Brain pericyte (primary cell): ENCODE measurements at regions not wholly inside any gene's neighbourhood (a gene's known extent, or its start where the extent isn't known, plus 50 kb on each side); places are given as distances from the start of the nearest gene placed in this dataset.
"Not testable (repeated sequence)": the region's sequence is repeated elsewhere in the genome, so short reads cannot be mapped to it uniquely, and the experiment has no call there.

Experiments used
- DNase-seq: peaks from one replicate; pipeline ENCODE4 v3.0.0-alpha.2; 2012; ENCODE audit warnings: low read depth, low spot score

DNA sequence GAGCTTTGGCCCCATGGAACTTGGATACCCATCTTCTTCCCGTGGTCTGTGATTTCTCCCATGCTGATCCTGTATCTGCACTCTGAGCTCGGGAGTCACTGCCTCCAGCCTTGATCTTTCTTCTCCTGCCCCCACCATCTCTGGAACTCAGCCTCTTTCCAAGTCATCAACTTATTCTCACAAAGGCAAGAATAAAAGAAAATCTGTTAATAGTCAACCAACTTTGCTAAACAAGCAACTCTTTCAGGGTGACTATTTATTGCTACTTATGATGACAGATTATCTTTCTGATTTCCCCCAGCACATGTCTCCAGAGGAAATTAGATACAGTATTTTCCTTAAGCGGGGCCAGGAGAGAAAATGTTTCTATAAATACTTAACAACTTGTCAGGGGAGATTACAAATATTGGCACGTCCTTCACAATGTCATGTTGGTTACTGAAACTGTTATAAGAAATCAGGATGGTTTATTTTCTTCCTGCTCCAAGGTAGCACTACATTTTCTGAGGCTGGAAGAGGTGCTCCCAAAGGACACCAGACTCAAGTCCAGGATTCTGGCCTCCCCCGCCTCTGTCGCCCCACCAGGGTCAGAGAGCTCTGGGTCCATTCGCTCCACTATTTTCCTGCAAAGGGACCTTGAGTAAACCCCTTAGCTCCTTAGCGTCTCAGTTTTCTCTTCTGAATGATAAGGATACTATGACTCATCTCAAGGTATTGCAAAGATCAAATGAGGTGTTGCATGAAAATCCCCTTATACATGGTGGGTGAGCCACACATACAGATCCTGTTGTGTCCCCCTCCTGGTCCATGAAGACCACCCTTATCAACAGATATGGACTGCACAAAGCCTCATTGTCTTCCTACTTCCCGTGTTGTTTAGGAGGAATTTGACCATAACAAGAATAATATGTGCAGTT lies 205.2 kb upstream of the WSCD1 start:
- no peak for DNase-seq

DNA sequence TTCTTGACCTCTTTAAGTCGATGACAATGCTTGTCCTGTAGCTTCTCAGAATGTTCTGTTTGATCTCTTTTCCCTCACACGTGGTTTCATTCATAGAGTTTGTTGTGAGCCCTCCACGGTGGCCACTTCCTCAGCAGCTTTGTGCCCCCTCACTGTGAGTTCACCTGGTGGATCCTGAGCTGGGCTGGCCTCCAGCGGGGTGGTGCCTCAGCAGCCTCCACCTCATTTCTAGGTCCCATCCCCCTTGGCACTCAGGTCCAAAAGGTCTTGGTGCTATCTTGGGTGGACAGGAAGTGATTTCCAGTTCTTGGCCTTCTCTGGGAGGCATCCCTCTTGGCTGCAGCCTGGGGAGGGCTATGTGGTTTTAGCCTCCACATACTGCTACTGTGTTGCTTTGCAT lies 203.2 kb upstream of the WSCD1 start:
- DNase-seq, result no peak

GRCh38 chr17:5869041-5869745 lies 201.0 kb upstream of the WSCD1 start:
- no peak for DNase-seq

DNA sequence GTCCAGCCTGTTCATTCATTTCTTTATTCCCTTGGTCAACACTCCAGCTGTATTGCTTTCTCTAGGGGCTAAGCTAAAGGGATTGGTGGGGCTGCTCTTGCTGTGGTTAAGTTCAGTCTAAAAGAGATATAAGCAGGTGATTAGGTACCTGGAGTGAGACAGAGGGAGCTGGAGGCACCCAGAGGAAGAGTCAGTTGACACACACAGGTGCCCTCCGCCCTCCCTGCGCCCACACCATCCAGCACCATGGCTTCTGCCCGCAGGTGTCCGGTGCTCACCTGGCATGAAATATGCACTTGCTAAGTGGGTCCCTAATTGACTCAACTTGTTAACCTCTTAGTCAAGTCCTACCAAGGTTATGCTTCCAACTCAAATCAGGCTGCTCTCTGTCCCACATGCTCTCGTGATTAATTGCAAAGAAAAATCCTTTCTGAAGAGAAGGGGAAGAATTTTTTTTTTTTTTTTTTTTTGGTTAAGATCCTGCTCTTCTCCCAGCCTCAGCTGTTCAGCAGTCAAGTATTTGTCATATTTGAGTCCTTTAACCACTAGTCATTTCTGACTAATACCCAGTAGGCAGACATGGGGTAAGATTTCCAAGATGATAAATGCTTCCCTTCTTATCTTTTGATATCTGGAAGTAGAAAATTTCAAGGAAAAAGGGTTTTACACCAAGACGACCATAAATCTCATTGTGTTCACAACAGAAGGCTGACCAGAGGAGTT lies 199.8 kb upstream of the WSCD1 start:
- no peak for DNase-seq

DNA sequence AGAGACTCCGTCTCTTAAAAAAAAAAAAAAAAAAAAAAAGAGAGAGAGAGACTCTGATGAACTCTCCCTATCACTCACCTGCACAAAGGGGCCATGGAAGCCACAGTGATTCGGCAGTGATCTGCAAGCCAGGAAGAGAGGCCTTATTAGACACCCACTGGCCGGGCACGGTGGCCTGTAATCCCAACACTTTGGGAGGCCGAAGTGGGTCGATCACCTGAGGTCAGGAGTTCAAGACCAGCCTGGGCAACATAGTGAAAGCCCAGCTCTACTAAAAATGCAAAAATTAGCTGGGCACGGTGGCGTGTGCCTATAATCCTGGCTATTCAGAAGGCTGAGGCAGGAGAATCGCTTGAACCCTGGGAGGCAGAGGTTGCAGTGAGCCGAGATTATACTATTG lies 198.5 kb upstream of the WSCD1 start:
- DNase-seq, result no peak

DNA sequence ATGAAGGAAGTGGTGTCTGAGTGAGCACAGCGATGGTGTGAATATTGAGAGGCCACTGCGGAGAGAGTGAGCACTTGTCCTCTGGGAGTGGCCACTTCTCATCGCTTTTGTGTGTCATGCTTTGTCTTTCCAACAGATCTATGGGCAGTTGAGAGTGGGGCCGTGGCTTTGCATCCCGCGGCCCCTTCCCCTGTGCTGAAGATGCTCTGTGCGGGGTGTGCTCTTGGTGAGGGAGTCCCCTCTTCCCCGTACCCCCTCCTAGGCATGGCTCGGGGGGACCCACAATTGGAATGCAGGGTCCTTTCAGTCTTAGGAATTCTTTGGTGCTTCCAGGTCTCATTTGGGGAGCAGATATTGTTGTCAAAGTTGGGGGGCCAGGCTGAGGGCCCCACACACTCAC lies 197.3 kb upstream of the WSCD1 start:
- DNase-seq, result no peak

- DNase-seq, result no peak
These were observed 196.4 kb upstream of the WSCD1 start for GRCh38 chr17:5873781-5874180.

DNA sequence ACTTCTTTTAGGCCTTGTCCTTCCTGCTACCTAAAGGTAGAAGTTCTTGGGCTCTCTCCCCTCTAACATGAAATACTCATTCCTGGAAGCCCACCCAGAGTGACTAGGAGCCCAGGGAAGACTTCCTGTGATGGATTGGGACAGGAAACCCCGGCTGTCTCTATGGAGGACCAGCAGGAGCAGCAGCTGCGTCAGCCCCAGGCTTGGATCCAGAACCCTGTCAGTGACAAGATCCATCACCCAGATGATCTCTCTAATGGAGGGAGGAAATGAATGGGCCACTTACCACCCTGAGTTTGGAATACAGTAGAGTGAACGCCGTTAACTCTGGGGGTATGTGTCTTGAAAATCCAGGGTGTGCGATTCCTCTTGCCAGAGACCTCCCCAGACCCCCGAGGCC lies 195.7 kb upstream of the WSCD1 start:
- no peak for DNase-seq

GRCh38 chr17:5877366-5877765 lies 192.8 kb upstream of the WSCD1 start:
- no peak for DNase-seq

GRCh38 chr17:5877948-5878347 lies 192.2 kb upstream of the WSCD1 start:
- DNase-seq, result no peak

- no peak for DNase-seq
These were observed 188.3 kb upstream of the WSCD1 start for GRCh38 chr17:5881849-5882248.

DNA sequence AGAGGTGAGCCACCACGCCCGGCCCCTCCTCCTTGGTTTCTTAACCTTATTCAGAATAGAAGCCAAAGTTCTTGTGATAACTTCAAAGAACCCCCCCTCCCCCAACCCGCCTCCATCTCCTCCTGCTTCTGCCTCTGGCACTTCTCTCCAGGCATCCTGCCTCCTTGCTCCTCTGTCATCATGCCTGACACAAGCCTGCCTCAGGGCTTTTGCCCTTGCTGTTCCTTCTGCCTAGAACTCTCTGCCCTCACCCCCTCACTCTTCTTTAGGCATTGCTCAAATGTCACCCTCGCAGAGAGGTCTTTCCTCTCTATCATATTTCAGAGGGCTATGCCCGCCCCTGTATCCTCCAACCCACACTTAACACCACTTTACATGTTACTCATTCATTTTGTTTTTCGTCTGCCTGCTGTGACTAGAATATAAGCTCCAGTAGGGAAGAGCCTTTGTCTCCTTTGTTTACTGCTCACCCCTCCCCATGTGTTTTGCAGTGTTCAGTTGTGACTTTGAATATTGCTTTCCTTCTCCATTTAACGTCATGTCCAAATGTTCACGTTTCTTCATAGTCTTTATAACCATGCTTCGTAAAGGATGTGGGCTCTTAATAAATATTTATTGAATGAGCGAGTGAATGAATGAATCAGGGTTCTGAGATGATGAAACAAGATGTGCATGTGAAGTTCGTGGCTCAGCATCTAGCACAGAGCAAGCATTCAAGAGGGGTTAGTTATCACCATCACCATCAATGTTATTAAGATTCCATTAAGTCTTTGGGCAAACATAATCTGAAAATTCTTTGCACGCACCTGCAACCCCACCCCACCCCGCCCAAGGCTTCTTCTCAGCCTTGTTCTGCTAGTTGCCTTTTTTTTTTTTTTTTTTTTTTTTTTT lies 186.2 kb upstream of the WSCD1 start:
- DNase-seq, result no peak

GRCh38 chr17:5885336-5885735 lies 184.8 kb upstream of the WSCD1 start:
- no peak for DNase-seq

- no peak for DNase-seq
These were observed 181.4 kb upstream of the WSCD1 start for GRCh38 chr17:5888811-5889210.

DNA sequence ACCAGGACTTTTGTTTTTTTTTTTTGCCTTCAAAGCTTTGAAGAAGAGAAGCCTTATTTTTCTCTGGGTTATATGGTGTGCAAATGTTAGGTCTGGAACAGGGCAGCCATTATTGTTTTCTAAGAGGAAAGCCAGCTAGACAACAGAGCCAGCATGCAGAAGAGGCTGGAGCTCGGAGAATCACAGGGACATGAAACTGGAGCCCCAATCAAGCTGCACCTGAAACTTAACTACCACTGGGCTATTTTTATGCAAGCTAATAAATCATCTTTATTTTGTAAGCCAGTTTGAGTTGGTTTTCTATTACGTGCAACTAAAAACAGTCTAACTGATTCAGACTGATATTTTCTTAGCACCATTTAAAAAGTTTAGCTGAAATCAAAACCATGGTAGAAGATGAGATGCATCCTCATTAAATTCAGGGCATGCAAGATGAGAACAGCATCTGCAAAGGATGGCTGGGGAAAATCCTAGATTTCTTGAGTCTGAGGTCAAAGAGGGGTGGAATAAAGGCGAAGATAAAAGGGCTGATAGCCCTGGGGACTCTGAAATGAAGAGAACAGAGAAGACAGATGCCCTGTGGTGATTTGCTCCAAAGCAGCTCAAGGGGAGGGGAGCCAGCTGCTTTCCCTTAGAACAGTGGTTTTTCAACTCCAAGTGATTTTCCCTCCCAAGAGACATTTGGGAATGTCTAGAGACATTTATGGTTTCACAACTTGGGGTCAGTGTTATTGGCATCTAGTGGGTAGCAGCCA lies 177.1 kb upstream of the WSCD1 start:
- no peak for DNase-seq

DNA sequence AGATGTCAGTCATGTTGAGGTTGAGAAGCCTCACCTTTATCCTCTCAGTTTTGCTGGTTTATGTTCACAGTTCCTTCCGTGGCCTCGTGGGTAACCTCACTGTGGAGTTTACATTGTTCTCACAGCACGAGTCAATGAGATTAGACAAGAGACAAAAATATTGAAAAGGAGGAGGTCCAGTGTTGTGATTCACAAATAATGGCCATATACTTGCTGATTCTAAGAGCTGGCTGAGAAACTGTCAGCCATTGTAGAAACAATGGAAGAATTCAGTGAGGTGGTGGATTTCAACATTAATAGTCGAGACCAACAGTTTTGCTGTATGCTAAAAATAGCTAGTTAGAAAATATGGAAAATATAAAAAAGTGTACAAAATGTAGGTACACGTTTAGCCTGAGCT lies 176.4 kb upstream of the WSCD1 start:
- no peak for DNase-seq

DNA sequence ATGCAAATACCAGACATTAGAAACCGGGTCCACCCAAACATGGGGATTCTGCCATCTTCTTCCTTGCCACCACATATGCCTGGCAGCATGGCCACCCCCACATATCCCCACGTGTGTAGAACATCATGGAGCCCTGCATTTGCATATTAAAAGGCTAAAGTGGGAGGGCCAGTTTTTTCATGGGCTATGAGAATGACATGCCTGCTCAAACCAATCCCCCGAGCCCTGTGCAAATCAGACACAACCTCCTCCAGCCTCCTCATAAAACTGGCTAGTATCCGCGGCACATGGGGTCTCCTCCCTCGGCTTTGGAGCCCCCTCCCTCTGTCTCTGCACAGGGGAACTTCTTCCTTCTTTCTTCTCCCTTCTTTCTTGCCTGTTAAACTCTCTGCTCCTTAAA lies 174.9 kb upstream of the WSCD1 start:
- DNase-seq, result no peak

DNA sequence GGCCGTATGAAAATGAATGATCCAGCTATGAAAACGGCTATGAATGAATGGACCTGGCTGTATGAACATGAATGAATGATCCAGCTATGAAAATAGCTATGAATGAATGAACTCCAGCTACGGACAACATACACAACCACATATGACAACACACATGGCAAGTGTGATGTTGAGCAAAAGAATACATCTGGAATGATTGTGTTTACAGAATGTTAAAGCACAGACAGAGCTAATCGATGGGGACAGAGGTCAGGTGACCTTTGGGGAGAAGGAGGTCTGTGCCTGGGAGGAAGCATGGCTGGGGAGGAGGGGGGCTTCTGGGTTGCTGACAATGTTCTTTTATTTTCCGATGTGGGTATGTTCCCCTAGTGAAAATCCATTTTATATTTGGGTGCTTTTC lies 174.0 kb upstream of the WSCD1 start:
- no peak for DNase-seq

DNA sequence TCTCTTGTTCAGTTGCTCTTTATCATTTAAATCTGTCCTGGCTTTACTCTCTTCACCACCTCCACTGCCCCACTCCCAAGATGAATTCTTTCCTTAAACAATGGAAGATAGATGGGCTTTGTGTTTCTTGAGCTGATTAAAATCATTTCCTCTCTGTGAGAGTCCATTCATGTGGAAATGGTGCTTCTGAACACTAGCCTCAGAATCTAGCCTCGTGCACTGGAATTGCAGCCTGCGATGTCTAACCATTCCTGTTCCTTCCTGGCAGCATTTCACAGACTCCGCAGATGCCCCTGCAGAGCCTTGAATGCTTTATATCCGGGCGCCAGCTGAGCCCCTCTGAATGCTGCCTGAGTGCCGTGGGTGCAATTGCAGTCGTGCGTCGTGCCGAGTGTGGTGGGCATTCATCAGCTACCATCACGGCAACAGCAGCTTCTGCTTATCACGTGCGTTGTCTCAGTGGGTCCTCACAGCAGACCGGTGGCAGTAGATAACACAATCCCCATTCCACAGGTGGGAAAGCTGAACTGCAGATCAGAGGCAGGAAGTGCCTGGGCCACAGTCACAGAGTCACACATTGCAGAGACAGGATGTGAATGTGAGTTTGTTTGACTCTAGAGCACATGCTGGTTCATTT lies 172.8 kb upstream of the WSCD1 start:
- DNase-seq, result no peak

DNA sequence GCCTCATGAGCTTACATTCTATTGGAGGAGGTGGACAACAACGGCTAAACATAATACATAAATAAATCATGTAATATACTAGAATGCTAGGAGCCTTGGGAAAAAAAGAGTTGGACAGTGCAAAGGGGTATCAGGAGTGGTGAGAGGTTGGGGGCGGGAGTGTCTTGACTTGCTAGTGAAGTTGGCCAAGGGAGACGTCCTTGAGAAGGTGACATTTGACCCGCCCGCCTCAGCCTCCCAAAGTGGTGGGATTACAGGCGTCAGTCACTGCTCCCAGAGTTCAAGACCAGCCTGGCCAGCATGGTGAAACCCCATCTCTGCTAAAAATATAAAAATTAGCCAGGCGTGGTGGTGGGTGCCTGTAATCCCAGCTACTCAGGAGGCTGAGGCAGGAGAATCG lies 172.2 kb upstream of the WSCD1 start:
- DNase-seq, result not testable (repeated sequence)
